GM12865 (cell line): ENCODE measurements at regions not wholly inside any gene's neighbourhood (a gene's known extent, or its start where the extent isn't known, plus 50 kb on each side); places are given as distances from the start of the nearest gene placed in this dataset.

Experiments
- DNase-seq: peaks from one replicate; pipeline ENCODE4 v3.0.0; 2010; ENCODE audit warnings: low read depth
- H3K4me3 ChIP-seq: 2 replicates; pipeline ENCODE4 v1.5.1; 2011; ENCODE audit warnings: mild to moderate bottlenecking, low read depth, low read length, control low read depth
- CTCF ChIP-seq: IDR thresholded peaks from 2 replicates; pipeline ENCODE4 v1.5.1; 2011; ENCODE audit warnings: low read length, control low read depth, low read depth, inconsistent platforms; ENCODE audit not compliant: insufficient read depth; ENCODE audit errors: missing control alignments

DNA sequence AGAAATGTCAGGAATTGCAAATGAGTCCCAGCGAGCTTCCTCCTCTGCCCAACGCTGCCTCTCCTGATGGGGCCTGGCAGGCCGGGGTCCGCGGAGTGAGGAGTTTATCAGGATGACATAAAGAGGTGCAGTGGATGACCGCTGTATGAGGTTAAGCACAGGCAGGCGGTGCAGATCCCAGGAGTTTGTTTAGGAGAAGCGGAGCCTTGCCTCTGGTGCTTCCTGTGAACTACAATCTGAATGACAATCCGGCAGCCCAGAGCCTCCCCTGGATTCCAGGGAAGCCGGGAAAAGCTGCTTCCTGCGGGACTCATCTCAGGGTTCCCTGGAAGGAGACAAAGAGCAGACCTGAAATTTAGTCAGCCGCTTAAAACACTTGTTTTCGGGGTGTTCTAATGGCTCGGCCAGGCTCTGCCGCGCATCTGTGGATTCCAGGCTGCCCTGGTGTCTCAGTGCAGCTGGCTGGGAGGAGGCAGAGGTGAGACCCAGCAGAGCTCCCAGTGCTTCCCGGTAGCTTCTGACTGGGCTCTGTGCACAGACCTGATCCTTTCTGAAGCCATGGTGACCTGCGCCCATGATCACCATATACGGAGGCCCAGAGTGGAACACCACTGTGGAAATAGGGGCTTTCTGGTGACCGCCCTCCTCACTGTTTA, 69.8 kb upstream of the IRX4 start:
- H3K4me3 ChIP-seq = no peak overlapping the region
- TF ChIP-seq CTCF = no peak
- no peak for DNase-seq

GRCh38 chr5:1952021-1952420, 69.3 kb upstream of the IRX4 start:
- TF ChIP-seq CTCF = no peak
- DNase-seq = no peak
- no peak overlapping the region for H3K4me3 ChIP-seq

DNA sequence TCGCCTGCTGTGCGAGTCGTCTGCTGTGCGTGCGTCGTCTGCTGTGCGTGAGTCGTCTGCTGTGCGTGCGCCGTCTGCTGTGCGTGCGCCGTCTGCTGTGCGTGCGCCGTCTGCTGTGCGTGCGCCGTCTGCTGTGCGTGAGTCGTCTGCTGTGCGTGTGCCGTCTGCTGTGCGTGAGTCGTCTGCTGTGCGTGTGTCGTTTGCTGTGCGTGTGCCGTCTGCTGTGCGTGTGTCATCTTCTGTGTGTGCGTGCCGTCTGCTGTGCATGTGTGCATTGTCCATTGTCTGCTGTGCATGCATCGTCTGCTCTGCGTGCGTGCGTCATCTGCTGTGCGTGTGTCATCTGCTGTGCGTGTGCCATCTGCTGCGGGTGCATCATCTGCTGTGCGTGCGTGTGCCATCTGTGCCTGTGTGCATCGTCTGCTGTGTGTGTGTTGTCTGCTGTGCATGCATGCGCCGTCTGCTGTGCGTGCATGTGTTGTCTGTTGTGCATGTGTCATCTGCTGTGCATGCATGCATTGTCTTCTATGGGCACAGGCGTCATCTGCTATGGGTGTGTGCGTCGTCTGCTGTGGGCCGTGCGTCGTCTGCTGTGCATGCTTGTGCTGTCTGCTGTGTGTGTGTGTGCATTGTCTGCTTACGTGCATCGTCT, 68.6 kb upstream of the IRX4 start:
- no peak overlapping the region for H3K4me3 ChIP-seq
- no peak for DNase-seq
- no peak for TF ChIP-seq CTCF

- H3K4me3 ChIP-seq = no peak overlapping the region
- DNase-seq = no peak
- no peak for TF ChIP-seq CTCF
These were observed 68.0 kb upstream of the IRX4 start for GRCh38 chr5:1950708-1951103.

- no peak for DNase-seq
- H3K4me3 ChIP-seq = no peak overlapping the region
- no peak for TF ChIP-seq CTCF
These were observed 67.5 kb upstream of the IRX4 start for GRCh38 chr5:1950096-1950707.

- DNase-seq = no peak
- no peak for TF ChIP-seq CTCF
- no peak overlapping the region for H3K4me3 ChIP-seq
These were observed 66.5 kb upstream of the IRX4 start for GRCh38 chr5:1949253-1949652.
